GM19025 (cell line): ENCODE measurements at regions not wholly inside any gene's neighbourhood (a gene's known extent, or its start where the extent isn't known, plus 50 kb on each side); places are given as distances from the start of the nearest gene placed in this dataset.
"Not testable (repeated sequence)": the region's sequence is repeated elsewhere in the genome, so short reads cannot be mapped to it uniquely, and the experiment has no call there.

Source experiments
- ATAC-seq: cut with Tn5 transposase; IDR thresholded peaks from one replicate; pipeline ENCODE4 v1.9.1; 2021; ENCODE audit warnings: mild to moderate bottlenecking, low read depth, moderate library complexity; ENCODE audit not compliant: unreplicated experiment

- no peak for ATAC-seq
Measured at GRCh38 chr2:150802635-150803034, 315.2 kb upstream of the RND3 start.

GRCh38 chr2:150796236-150796635 lies 308.8 kb upstream of the RND3 start:
- ATAC-seq, result not testable (repeated sequence)

- ATAC-seq, result no peak
Measured at GRCh38 chr2:150792780-150793300, 305.4 kb upstream of the RND3 start.

GRCh38 chr2:150791567-150791966 lies 304.1 kb upstream of the RND3 start:
- no peak for ATAC-seq

GRCh38 chr2:150789376-150789905 lies 302.0 kb upstream of the RND3 start:
- no peak for ATAC-seq

- no peak for ATAC-seq
Measured at GRCh38 chr2:150788426-150789140, 301.1 kb upstream of the RND3 start.

GRCh38 chr2:150787353-150788093 lies 300.1 kb upstream of the RND3 start:
- no peak for ATAC-seq

GRCh38 chr2:150784389-150784788 lies 296.9 kb upstream of the RND3 start:
- ATAC-seq, result no peak

- ATAC-seq, result no peak
Measured at GRCh38 chr2:150783896-150784295, 296.4 kb upstream of the RND3 start.

GRCh38 chr2:150783015-150783414 lies 295.5 kb upstream of the RND3 start:
- ATAC-seq, result no peak

- ATAC-seq, result no peak
Measured at GRCh38 chr2:150782613-150783012, 295.1 kb upstream of the RND3 start.

- ATAC-seq, result no peak
Measured at GRCh38 chr2:150781142-150781541, 293.7 kb upstream of the RND3 start.

- no peak for ATAC-seq
Measured at GRCh38 chr2:150778828-150779227, 291.4 kb upstream of the RND3 start.

GRCh38 chr2:150769421-150769820 lies 282.0 kb upstream of the RND3 start:
- ATAC-seq, result no peak

GRCh38 chr2:150767991-150768746 lies 280.7 kb upstream of the RND3 start:
- ATAC-seq, result no peak

GRCh38 chr2:150762571-150762970 lies 275.1 kb upstream of the RND3 start:
- no peak for ATAC-seq

GRCh38 chr2:150759531-150759930 lies 272.1 kb upstream of the RND3 start:
- ATAC-seq, result no peak

- ATAC-seq, result no peak
Measured at GRCh38 chr2:150759106-150759505, 271.6 kb upstream of the RND3 start.

- ATAC-seq, result no peak
Measured at GRCh38 chr2:150752229-150752628, 264.8 kb upstream of the RND3 start.

GRCh38 chr2:150750720-150751119 lies 263.3 kb upstream of the RND3 start:
- ATAC-seq, result no peak

GRCh38 chr2:150742094-150742493 lies 254.6 kb upstream of the RND3 start:
- no peak for ATAC-seq
